GM19468 (cell line): ENCODE measurements at regions not wholly inside any gene's neighbourhood (a gene's known extent, or its start where the extent isn't known, plus 50 kb on each side); places are given as distances from the start of the nearest gene placed in this dataset.

Experiments
- ATAC-seq: cut with Tn5 transposase; IDR thresholded peaks from one replicate; pipeline ENCODE4 v1.9.1; 2021; ENCODE audit warnings: mild to moderate bottlenecking, moderate library complexity, moderate number of reproducible peaks; ENCODE audit not compliant: unreplicated experiment; ENCODE audit errors: extremely low read depth

DNA sequence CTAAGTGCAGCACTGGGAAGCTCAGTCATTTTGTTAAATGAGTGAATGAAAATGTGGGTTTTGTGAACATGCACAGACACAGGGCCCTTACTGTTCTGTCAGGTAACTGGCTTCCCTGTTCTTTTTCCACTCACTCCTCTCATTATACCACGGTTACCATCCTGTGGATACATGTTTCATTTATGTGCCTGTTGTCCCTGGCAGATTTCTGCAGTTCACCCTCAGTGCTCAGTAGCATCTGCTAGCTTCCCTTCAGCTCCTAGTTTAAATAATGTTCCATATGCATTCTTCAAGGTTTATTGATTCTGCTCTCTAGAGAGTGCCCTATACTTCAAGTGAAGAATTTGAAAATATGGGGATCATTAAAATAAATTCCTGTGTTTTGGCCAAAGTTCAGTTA is 1634.3 kb upstream of the ADGRL3 start:
- ATAC-seq = no peak

- peak; percentile 86 for ATAC-seq
These were observed 1629.2 kb upstream of the ADGRL3 start for GRCh38 chr4:59570860-59571476.

DNA sequence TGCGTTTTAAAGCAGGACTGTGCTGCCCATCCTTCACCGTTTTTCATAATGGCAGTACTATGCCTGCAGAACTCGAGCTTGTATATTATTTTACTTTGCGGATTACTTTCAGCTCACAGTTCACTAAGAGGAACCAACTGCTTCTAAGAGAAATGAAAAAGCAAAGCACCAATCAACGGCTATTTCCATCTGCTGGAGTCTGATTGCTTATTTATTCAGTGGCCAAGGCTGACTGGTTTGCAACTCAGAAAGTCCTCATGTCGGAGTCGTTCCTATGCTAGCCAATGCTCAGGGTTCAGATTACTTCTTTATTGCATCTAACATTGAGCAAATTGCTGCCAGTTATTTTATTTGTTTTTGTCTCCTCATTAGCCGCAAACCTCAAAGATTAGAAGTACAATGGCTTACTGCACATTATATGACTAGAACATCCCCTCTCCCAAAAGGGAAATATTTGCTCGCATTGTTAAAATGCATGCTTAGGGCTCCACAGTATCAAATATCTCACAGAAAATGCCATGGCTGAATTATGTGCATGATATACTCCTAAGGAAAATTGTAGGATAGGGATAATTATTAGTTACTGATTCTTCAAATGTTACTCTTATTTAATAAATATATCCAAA is 1628.2 kb upstream of the ADGRL3 start:
- no peak for ATAC-seq

GRCh38 chr4:59583845-59584568 is 1616.1 kb upstream of the ADGRL3 start:
- ATAC-seq = no peak

- no peak for ATAC-seq
These were observed 1602.4 kb upstream of the ADGRL3 start for GRCh38 chr4:59597536-59598329.

DNA sequence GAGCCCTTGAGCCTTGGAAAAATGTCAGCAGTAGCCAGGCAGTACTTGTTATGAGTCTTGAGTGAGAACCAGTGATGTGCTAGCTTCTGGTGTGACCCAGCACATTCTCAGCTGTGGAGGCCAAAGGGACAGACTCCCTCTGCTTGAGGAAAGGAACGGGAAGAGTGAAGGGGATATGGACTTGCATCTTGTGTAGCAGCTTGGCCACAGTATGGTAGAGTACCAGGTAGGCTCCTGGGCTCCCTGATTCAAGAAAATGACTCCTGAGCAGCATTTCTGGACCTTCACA is 1601.9 kb upstream of the ADGRL3 start:
- ATAC-seq = no peak

GRCh38 chr4:59608466-59608865 is 1591.7 kb upstream of the ADGRL3 start:
- no peak for ATAC-seq

GRCh38 chr4:59612235-59612634 is 1587.9 kb upstream of the ADGRL3 start:
- ATAC-seq = no peak

GRCh38 chr4:59615316-59615715 is 1584.8 kb upstream of the ADGRL3 start:
- ATAC-seq = no peak

GRCh38 chr4:59629348-59629747 is 1570.8 kb upstream of the ADGRL3 start:
- no peak for ATAC-seq

DNA sequence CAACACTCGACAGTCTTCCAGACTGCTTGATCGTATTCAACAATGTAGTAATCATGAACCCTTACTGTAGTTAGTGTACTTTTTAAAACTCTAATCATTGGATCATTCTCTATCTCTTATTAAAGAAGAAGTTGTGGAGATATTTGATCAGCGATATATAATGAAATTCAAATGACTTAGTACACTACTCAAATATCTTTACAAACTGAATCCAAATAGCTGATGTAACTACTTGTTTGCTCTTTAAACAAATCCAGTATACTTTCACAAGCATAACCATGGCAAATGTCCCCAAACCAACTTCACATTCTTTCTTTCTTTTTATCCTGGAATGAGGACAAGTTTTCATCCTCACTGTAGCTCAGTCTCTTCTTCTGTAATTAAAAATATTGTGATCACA is 1569.9 kb upstream of the ADGRL3 start:
- ATAC-seq = no peak

DNA sequence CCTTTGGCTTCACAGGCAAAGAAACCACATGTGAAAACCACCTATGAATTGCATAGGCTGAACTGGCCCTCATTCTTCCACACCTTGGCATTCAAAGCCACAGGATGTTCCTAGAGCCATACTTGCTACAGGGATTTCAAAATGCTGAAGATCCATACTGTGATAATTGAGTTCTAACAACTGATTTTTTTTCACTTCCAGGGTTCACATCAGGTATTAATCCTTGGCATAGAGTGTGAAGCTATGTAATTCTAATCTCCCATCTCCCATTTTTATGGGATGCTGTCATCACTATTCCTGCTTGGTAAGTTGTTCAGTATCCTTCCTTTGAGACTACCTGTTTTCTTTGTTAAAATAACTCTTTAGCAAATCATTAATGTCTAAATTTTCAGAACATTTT is 1569.2 kb upstream of the ADGRL3 start:
- no peak for ATAC-seq

GRCh38 chr4:59637596-59637995 is 1562.5 kb upstream of the ADGRL3 start:
- no peak for ATAC-seq

- no peak for ATAC-seq
These were observed 1556.4 kb upstream of the ADGRL3 start for GRCh38 chr4:59643682-59644081.

GRCh38 chr4:59644765-59645164 is 1555.4 kb upstream of the ADGRL3 start:
- no peak for ATAC-seq

GRCh38 chr4:59646082-59646481 is 1554.0 kb upstream of the ADGRL3 start:
- no peak for ATAC-seq

GRCh38 chr4:59647011-59647410 is 1553.1 kb upstream of the ADGRL3 start:
- no peak for ATAC-seq

DNA sequence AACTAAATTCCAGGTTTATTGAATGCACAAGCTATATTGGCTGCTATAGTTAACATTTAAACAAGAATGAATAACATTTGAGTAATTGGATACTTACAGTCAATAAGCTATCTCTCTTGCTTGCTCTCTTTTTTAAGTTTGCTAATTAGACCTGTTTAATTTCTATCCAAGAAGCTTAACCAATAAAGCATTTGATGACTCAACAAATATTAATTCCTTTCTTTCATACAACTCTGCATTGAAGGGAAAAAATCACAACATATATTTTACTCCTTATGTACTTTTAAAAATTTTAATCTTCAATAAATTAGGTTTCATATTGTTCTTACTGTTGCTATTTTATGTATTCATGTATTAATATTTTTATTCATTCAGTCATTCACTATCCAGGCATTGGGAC is 1552.6 kb upstream of the ADGRL3 start:
- no peak for ATAC-seq

- ATAC-seq = no peak
These were observed 1549.3 kb upstream of the ADGRL3 start for GRCh38 chr4:59650861-59651260.

DNA sequence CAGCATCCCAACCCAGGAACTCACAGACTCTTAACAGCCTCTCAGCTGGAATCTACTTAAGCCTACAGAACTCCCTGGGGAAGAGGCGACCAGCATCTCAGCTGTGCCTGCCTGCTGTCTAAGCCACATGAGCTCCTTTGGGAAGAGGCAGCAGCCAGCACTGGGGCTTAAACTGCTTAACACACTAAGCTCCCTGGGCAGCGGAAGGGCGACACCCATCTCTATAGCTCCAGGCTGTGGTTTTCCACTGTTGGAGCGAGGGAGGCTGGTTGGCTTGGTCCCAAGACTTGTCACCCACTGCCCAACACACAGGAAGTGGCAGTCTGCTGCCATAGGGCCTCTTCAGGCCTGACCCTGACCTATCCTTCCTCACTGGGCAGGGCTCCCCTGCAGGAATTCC is 1544.1 kb upstream of the ADGRL3 start:
- no peak for ATAC-seq

- no peak for ATAC-seq
These were observed 1535.4 kb upstream of the ADGRL3 start for GRCh38 chr4:59664771-59665170.
